ENCODE measurements at regions not wholly inside any gene's neighbourhood (a gene's known extent, or its start where the extent isn't known, plus 50 kb on each side); places are given as distances from the start of the nearest gene placed in this dataset.
A peak's percentile ranks its signal among the peaks of the same experiment; 100 is the strongest.

DNA sequence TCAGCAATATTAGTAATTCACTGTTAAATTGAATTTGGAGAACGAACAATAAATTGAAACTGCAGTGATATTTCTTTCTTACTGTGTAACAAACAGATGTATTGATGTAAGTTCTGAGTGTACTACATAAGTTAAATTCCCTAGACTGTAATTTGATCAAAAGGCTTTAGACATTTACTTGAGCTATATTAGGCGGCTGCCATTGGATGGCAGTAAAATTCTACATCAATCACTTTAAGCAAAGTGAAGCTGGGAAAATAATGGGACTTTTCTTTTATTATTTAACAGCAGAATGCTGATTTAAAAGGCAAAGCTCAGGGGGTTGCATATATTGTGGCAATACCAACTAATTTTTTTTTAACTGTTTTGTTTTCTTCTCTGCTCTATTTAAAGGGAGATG, 212.6 kb upstream of the PLSCR5 start (continued):
- TF ChIP-seq, protein P1, sequence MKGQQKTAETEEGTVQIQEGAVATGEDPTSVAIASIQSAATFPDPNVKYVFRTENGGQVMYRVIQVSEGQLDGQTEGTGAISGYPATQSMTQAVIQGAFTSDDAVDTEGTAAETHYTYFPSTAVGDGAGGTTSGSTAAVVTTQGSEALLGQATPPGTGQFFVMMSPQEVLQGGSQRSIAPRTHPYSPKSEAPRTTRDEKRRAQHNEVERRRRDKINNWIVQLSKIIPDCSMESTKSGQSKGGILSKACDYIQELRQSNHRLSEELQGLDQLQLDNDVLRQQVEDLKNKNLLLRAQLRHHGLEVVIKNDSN (IDR thresholded peaks at IDR 0.05; ENCODE audit: borderline replicate concordance, low read depth): no peak

DNA sequence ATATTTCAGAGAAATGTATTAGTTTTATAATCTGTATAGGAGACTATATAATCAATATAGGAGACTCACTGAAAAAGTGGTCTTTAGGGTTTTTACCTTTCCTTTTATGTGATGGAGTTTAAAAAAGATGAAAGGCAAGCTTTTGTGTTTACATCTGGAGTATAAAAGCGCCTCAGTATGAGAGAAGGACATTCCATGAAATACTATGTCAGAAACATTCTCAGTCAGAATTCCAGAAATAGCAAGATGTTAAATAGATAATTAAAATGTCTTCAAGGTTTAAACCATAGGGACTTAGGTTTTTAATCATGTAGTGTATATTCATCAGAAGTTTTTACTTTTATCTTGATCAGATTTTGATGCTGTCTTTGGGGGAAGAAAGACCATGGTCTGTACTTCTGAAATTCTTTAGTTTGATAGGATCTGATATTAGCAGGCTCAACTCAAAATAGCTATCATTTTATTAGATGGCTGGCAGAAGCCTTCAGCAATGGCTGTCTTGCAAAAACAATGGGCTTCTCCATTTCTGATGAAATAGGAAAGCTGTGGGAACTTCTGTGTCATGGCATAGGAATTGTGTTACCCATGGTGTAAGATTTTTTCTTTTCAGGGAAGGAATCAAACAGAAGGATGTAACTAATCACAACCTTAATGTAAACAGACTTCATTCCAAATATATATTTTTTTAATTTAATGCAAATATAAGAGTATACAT, 209.6 kb upstream of the PLSCR5 start:
- ChIA-PET CTCF (no interaction called here), POLR2A (no interaction called here)
- DNase-seq: no peak
- Histone ChIP-seq H3K9me3 (no peaks in the 10 kb centered on the region), H3K27ac (ENCODE audit: low read depth in 2 of 2, low read length in 1 of 2) (peak overlapping the region in 1 of 2 experiments; percentile 26; a peak in 3 of 4 replicates), H3K4me2 (no peak overlapping the region), H3K4me3 (ENCODE audit: low read depth in 2 of 2, low read length in 1 of 2) (no peak overlapping the region), H2AFZ (ENCODE audit: low read depth) (no peak overlapping the region), H3K9ac (no peak overlapping the region), H3K4me1 (ENCODE audit: control insufficient read depth in 1 of 2, insufficient read depth in 2 of 2, low read depth in 1 of 2, low read length in 1 of 2) (peaks cover 0 to 4% of the 10 kb centered on the region in 2 experiments; a peak in 2 of 4 replicates), H3K27me3 (ENCODE audit: insufficient read depth) (0 out of 2 replicates have a peak, but pooled peaks cover 5% of the 10 kb centered on the region), H3K79me2 (ENCODE audit: insufficient read depth) (no peaks in the 10 kb centered on the region), H4K20me1 (ENCODE audit: insufficient read depth) (no peaks in the 10 kb centered on the region), H3K36me3 (replicated peaks in 1 of 2; ENCODE audit: control insufficient read depth in 1 of 2, insufficient read depth in 2 of 2, low read length in 1 of 2) (no peaks in the 10 kb centered on the region), H3F3A (replicated peaks; ENCODE audit: insufficient read depth) (peaks cover 5% of the 10 kb centered on the region), H3K9me2 (no peaks in the 10 kb centered on the region)
- 3% methylated on average over 1 of the region's 1 CpG for WGBS (ENCODE audit: low lambda C conversion rate)
- TF ChIP-seq IRF3 (IDR thresholded peaks at IDR 0.05; ENCODE audit: low read depth, low read length) (no peak), PBX3 (IDR thresholded peaks at IDR 0.05) (no peak), JUND (IDR thresholded peaks at IDR 0.05) (no peak), SIN3A (IDR thresholded peaks at IDR 0.05; ENCODE audit: borderline replicate concordance, low read depth, low read length) (no peak), RXRA (IDR thresholded peaks at IDR 0.05; ENCODE audit: borderline replicate concordance, low read depth) (no peak), GABPA (IDR thresholded peaks at IDR 0.05; ENCODE audit: low read depth) (no peak), RFX5 (IDR thresholded peaks at IDR 0.05; ENCODE audit: low read length) (no peak), GATA2 (CRISPR knock-in tag; IDR thresholded peaks at IDR 0.05) (no peak)

DNA sequence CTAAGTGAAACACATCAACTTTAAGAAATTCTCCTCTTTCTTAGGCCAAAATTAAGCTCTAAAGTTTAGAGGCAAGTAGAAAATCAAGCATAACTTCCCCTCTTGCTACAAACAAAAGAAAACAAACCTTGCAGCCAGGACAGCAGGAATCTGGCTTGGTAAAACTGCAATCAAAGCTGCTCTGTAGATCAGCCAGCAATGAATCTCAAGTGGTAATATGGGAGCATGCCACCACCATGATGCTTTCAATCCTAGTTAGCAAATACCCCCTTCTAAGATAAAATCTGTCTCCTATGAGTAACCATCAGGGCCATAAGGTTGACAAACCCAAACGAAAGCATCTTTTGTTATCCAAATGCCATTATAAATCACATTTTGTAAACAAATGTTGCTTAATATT, 208.3 kb upstream of the PLSCR5 start:
- 3% methylated on average over 1 of the region's 1 CpG for WGBS (ENCODE audit: low lambda C conversion rate)
- H3K4me1 ChIP-seq (ENCODE audit: control insufficient read depth in 1 of 2, insufficient read depth in 2 of 2, low read depth in 1 of 2, low read length in 1 of 2): peaks cover 0 to 4% of the 10 kb centered on the region in 2 experiments; a peak in 2 of 4 replicates
- peaks cover 5% of the 10 kb centered on the region for H3F3A ChIP-seq (replicated peaks; ENCODE audit: insufficient read depth)
- no peaks in the 10 kb centered on the region for H3K36me3 ChIP-seq (replicated peaks in 1 of 2; ENCODE audit: control insufficient read depth in 1 of 2, insufficient read depth in 2 of 2, low read length in 1 of 2)
- no peaks in the 10 kb centered on the region for H4K20me1 ChIP-seq (ENCODE audit: insufficient read depth)
- no peak overlapping the region for H3K4me3 ChIP-seq (ENCODE audit: low read depth in 2 of 2, low read length in 1 of 2)
- 0 out of 2 replicates have a peak, but pooled peaks cover 5% of the 10 kb centered on the region for H3K27me3 ChIP-seq (ENCODE audit: insufficient read depth)
- H3K27ac ChIP-seq (ENCODE audit: low read depth in 2 of 2, low read length in 1 of 2): peak overlapping the region in 1 of 2 experiments; percentile 1; a peak in 1 of 4 replicates
- no peak overlapping the region for H3K9ac ChIP-seq
- POLR2A ChIA-PET: no interaction called here
- no peak overlapping the region for H3K4me2 ChIP-seq
- no peaks in the 10 kb centered on the region for H3K9me3 ChIP-seq
- H2AFZ ChIP-seq (ENCODE audit: low read depth): no peak overlapping the region
- H3K79me2 ChIP-seq (ENCODE audit: insufficient read depth): no peaks in the 10 kb centered on the region
- no peaks in the 10 kb centered on the region for H3K9me2 ChIP-seq
- DNase-seq: no peak
- CTCF ChIA-PET: no interaction called here
- TF ChIP-seq, protein P2, sequence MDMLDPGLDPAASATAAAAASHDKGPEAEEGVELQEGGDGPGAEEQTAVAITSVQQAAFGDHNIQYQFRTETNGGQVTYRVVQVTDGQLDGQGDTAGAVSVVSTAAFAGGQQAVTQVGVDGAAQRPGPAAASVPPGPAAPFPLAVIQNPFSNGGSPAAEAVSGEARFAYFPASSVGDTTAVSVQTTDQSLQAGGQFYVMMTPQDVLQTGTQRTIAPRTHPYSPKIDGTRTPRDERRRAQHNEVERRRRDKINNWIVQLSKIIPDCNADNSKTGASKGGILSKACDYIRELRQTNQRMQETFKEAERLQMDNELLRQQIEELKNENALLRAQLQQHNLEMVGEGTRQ (IDR thresholded peaks at IDR 0.05; ENCODE audit: borderline replicate concordance, low read depth, low read length): no peak
- TF ChIP-seq RFX5 (IDR thresholded peaks at IDR 0.05; ENCODE audit: low read length) (no peak), FOXM1 (IDR thresholded peaks at IDR 0.05; ENCODE audit: low read depth) (no peak), CTCF (IDR thresholded peaks at IDR 0.05) (no peak), GABPA (IDR thresholded peaks at IDR 0.05; ENCODE audit: low read depth) (no peak), JUND (IDR thresholded peaks at IDR 0.05) (no peak), MXI1 (IDR thresholded peaks at IDR 0.05; ENCODE audit: low read depth, low read length) (no peak), YY1 (IDR thresholded peaks at IDR 0.05; ENCODE audit: low read depth) (no peak), ELF1 (IDR thresholded peaks at IDR 0.05) (no peak)

All from SK-N-SH (cell line).